ENCODE measurements at regions not wholly inside any gene's neighbourhood (a gene's known extent, or its start where the extent isn't known, plus 50 kb on each side); places are given as distances from the start of the nearest gene placed in this dataset.
"Not testable (repeated sequence)": the region's sequence is repeated elsewhere in the genome, so short reads cannot be mapped to it uniquely, and the experiment has no call there.

DNA sequence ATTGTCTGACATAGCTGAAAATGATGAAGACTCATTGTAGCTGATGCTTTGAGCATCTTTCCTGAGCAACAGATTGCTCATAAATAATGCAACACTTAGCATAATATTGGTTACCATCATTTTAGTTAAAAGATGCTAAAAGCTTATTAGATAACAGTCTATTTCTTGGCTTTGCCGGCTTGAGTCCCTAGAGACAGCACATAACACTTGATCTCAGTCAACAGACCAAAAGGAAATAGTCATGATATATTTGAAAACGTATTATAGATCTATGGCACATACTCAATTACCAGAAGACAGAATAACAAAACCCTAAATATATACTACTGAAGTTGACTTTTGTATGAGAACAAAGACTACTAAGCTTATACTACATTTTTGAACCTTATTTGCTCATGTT, 846.7 kb upstream of the EPHA5 start:
- DNase-seq, result no peak

DNA sequence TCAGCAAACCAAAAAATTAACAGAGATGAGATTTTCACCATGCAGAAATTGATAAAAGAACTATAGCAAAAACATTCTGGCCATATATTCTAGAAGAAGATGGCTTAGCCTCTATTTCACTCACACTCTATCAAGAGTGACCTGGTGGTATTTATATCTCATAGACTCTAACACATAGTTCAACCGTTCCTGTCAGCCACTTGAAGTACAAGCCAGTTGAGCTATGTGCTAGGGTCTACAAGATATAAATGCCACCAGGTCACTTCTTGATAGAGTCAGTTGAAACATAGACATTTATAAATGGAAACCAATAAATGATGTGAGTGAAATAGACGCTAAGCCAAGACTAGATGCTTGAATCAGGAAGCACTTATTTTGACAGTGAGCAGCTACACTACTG, 836.7 kb upstream of the EPHA5 start:
- no peak for DNase-seq

DNA sequence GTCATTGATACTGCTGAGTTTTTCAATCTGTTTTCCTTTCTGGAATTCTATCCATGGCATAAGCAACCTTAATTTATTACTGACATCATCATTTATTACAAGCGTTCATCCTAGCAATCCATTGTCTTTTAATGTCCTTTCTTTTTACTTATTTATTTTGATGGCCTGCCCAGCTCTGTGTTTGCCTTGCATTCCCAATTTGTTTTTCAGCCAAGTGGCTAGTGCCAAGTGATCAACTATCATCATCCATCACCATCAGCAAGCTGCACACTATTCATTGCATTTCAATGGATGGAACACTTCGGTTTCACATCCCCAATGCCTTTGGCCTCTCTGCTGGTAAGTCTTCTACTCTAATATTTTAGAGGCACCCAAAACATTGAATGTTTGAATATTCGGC, 831.7 kb upstream of the EPHA5 start:
- no peak for DNase-seq

DNA sequence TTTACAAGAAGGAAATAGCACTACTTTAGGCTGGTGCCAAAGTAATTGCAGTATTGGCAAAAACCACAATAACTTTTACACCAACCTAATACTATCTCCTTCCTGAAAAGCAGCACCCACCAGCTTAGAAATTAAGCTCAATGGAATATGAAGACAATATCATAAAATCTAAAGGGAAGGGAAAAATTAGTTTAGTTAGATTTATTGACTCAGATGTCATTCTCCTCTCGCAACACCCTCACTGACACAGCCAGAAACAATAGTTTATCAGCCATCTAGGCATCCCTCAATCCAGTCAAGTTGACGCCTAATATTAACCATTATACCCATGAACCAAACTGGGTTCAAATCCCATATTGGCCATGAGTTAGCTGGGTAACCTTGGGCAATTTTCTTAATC, 820.4 kb upstream of the EPHA5 start:
- DNase-seq, result no peak

DNA sequence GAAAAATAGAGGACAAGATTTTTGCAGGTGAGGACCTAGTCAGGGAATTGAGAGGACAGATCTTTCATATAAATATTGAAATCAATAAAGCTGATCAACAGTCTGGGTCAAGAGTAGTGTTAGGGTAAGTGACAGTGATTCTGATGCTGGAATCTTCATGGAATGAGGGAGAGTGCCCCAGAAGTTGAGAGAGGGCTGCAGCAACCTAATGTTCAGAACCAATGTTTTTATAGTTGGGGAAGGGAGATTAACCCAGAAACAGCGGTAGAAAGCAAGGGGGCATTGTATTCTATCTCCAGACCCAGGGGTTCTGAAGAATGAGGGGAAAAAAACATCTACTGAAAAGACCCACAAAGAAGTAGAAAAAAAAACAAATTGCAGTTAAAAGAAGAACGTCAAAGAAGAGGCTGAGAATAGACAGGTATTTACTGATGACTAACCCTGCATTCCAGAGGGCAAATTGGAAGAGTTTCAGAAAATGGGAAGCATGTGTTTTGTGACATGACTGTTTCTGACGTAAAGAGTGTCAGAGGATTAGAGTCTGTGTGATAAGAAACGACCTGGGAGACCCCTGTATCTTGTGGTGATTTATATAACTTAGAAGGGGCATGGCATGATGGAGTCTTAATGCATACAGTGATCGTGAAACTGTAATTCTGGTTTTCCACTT, 819.6 kb upstream of the EPHA5 start:
- DNase-seq, result no peak

DNA sequence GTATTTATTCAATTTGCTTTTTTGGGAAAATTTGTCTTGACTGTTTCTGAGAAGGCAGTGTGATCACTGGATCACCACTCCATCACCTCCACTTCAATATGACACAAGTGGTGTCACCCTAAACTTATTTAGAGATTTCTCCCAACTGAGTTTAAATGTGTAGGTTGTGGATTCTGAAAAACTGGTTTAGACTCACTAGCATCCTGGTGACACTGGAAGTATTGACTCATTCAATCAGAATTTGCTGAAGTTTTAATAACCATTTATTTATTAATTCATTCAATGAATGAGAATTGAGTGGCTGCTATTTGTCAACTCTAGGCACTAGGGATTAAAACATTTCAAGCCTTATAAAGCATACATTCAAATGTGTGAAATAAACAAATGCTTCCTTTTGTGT, 819.1 kb upstream of the EPHA5 start:
- no peak for DNase-seq

DNA sequence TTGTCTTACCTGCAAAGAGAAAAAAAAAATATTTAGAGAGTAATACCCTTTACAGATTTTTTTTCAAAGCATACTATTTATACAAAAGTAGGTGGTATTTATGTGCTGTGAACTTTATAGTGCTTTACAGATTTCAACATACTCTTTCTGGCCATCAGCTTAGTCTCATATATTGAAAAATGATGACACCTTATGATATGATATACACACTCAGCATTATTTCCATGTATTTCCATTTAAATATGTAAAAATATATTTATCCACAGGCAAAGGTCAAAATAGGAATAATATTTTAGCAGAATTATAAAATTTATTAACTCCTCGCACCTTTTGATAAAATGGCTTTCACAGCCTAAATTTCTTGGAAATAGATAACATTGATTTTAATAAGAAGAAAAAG, 815.8 kb upstream of the EPHA5 start:
- DNase-seq, result no peak

DNA sequence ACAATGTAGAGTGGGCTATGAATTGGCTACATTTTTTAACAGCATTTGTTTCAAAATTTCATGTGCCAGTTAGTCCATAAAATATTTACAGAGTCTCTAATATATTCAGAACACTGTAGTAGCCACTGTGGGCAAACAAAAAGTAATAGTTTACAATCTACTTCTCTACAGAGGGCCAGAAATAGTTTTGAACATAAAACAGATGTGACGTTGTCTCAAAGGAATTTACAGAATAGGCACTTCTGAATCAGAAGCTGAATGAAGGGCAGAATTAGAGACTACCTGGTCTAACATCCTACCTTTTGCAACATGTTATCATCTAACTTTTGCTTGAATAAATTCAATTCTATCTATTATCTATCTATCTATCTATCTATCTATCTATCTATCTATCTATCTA, 811.9 kb upstream of the EPHA5 start:
- no peak for DNase-seq

DNA sequence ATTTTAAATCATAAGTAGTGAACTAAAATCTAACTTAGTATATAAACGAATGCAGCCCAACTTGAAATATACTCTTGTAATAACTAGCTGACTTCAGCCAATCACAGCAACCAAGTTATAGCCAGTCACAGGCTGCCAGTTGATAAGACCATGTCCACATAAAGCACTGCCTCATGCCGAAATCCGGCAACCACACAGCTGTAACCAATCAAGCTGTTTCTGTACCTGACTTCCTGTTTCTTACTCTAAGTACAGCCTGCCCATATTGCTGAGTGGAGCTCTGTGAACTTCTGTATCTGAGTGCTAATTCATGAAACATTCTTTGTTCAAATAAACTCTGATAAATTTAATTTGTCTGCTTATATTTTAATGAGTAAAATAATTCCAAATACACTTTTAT, 805.3 kb upstream of the EPHA5 start:
- no peak for DNase-seq

DNA sequence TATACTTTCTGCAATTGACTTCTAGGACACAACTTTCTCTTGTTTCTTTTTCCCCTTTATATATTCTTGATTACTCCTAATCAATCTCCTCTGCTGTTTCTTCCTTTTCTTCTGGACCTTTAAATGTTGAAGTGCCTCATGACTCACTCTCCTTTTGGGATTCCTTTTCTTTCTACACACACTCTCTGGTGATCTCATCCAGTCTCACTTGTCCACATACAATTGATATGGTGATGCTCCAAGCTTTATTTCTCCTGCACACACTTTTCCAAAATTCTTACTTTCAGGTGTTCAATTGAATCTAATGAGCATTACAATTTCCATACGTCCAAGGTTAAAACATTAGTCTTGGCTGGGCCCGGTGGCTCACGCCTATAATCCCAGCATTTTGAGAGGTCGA, 794.8 kb upstream of the EPHA5 start:
- DNase-seq, result no peak

DNA sequence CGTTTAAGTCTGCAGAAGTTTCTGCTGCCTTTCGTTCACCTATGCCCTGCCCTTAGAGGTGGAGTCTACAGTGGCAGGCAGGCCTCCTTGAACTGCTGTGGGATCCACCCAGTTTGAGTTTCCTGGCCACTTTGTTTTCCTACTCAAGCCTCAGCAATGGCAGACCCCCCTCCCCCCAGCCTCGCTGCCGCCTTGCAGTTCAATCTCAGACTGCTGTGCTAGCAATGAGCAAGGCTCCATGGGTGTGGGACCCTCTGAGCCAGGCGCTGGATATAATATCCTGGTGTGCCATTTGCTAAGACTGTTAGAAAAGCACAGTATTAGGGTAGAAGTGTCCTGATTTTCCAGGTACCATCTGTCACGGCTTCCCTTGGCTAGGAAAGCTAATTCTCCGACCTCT, 792.6 kb upstream of the EPHA5 start:
- DNase-seq, result not testable (repeated sequence)

DNA sequence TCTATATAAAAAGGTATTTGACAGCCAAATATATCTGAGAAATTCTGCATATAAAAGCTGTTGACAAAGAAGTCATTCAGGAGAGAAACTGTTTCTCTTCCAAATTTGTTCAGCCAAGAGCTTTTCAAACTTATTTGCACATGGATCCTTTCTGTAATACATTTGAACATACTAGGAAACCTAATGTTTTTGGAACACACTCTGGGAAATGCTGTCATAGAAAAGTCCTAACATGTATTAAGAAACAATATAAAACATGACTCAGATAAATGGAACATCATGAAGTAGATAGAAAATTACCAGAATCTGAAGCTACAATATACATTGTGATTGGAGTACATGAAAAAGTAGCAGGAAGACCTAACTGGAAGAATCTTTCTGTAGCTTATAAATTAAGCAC, 781.5 kb upstream of the EPHA5 start:
- DNase-seq, result no peak

DNA sequence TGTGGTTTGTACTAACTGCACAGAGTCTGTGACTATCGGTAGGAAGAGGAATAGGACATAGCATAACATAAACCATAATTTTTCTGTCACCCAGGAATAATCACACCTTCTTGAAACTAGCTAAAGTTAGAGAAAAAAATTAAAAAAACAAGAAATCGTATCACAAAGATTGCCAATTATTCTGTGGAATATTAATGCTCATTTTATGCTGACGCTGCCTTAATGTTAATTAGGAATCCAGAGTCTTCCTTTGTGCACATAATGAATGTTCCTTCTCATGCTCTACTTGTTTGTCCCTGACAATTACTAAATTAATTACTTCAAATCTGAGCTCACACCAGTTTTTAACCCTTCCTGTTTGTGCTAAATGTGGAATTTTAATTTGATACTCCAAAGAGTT, 772.7 kb upstream of the EPHA5 start:
- DNase-seq, result no peak

DNA sequence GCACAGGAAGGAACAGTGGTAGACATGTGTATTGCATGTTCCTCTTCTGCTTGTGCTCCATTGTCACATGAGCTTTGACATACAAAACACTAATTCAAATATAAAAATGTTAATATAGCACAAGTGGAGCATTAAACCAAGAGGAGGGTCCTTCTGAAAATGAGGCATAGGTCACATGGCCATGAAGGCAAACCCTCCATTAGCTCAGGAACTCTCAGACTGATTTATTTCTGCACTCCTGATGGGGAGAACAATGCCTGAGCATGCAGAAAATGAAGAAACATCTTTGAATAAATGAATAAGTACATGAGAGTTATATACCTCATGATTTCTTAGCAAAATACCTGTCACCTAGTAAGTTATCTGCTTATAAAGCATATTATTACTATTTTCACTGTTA, 769.2 kb upstream of the EPHA5 start:
- no peak for DNase-seq

DNA sequence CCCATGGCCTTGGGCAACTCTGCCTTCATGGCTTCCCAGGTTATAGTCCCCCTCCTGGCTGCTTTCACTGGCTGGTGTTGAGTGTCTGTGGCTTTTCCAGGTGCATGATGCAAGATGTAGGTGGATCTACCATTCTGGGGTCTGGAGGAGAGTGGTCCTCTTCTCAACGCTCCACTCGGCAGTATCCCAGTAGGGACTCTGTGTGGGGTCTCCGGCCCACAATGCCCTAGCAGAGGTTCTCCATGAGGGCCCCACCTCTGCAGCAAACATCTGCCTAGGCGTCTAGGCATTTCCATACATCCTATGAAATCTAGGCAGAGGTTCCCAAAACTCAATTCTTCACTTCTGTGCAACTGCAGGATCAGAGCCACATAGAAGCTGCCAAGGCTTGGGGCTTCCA, 763.4 kb upstream of the EPHA5 start:
- no peak for DNase-seq

DNA sequence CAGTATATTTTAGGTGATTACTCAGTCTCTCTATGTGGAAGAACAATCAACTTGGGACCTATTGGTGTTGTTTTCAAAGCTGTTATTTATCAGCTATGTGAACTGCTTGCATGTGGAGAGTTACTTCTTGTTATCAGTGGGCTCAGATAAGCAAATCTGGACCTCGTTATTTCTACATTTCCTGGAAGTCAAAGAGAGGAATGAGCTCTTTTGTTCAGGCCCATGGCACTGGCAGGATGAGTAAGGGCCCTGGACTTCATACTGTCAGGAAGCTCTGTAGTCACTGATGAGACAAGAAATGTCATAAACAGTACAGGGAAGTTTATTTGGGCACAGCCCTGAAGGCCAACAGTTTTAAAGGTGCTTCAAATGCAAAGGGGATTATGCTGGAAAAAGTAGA, 760.6 kb upstream of the EPHA5 start:
- no peak for DNase-seq

DNA sequence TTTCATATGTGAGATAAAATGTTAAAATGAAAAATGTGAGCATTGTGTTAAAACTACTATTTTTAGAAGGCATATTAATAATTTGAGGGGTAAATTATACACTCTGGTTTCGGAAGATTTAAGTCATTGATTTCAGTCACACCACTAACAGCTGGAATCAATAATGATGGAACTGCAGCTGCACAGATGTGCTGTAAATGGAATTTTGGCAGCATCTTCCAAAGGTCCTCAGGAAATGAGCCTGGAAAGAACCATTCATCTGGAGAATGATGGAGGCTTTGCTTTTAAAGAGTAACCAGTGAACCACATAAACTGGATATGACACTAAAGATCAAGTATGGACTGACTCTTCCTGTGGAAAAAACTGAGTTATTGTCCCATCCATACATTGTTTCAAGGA, 759.0 kb upstream of the EPHA5 start:
- DNase-seq, result no peak

DNA sequence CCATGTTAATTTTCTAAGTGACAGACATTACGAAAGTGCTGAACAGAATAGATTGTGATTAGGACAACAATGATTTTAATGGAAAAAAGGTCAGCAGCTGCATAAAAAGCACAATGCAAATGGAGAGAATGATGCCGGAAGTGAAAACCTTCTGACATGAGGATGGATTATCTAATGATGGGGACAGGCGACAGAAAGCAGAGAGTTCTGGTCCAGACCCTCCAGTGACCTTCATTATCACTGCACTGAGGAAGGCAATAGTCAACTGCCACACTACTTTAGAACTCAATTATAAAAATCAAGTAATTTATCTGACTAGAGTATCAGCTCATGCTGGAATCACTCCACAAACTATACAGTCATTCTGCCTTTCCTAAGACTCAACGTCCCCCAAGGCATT, 746.1 kb upstream of the EPHA5 start:
- DNase-seq, result no peak

DNA sequence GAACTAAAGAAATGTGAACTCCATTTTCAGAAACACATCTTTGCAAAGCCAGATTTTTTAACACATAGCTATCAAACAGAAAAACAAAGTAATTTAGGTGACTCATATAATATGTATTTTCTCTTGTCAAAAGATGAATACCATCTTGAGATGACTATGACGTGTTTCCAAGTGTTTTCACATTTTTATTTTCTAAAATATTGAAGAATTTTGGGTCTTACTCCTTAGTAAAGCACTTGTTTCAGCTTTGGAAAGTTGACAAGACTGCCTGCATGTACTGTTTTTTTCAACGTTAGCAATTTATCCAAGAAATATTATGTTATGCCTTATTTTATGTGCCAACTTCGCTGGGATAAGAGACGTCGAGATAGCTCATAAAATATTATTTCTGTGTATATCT, 733.9 kb upstream of the EPHA5 start:
- no peak for DNase-seq

DNA sequence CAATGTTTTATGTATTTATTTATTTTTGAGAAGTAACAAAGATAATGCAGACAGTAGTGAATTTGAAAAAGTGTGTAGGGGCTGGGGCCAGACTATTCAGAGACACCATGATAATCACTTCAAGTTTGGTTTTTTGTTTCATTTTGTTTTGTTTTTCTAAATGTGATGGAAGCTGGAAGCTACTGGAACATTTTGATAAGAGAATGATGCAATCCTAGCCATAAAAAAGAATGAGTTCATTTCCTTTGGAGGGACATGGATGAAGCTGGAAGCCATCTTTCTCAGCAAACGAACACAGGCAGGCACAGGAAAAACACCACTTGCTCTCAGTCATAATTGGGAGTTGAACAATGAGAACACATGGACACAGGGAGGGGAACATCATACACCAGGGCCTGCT, 706.6 kb upstream of the EPHA5 start:
- DNase-seq, result no peak

DNA sequence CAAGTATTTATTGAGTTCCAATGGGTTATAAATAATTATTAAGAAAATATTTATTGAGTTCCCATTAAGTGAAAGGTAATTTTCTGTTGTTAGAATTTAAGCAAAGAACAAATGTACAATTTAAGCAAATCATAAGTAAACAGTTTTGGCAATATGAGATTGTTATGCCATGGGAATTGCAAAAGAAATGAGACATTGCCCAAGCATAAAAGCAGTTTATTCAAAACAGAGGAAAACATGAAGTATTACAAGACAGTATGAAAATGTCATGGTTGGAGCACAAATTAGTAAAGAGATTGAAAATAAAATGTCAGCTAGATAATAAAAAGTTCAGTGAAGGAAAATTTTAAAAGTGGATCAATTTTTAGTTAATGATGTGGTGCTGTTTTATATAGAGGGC, 706.1 kb upstream of the EPHA5 start:
- no peak for DNase-seq

DNA sequence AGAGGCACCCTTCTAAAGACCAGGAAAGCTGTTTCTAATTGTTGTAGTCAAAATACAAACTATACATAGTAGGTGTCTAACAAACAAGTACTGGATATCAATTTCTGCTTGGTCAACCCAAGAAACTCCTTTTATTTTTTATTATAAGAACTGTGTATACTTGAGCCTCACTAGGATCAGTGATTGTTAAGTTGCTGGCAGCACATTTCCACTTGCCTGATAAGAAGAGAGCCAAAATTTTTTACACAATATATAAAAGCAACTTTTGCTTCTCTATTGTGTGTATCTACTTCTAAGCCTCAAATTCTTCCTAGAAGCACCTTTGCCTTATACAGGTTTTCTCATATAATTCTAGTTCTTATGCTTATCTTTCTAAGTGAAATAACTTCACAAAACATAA, 703.0 kb upstream of the EPHA5 start:
- DNase-seq, result no peak

DNA sequence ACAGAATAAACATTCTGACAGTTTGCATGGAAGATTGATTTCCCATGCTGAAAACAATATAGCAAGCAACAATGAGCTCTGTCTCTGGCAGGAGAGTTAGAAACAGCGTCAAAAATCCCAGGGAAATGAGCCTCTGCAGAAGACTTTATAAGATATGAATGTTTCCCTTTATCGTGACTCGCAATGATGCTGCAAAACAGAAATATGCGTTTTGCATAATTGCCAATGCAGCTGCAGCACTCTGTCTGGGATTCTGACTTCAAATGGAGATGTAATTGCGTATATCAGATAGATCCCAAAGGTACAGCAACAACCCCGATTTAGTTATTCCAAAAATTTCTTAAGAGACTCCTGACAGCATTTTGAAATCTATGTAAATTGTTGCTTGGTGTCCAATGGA, 702.4 kb upstream of the EPHA5 start:
- DNase-seq, result no peak

DNA sequence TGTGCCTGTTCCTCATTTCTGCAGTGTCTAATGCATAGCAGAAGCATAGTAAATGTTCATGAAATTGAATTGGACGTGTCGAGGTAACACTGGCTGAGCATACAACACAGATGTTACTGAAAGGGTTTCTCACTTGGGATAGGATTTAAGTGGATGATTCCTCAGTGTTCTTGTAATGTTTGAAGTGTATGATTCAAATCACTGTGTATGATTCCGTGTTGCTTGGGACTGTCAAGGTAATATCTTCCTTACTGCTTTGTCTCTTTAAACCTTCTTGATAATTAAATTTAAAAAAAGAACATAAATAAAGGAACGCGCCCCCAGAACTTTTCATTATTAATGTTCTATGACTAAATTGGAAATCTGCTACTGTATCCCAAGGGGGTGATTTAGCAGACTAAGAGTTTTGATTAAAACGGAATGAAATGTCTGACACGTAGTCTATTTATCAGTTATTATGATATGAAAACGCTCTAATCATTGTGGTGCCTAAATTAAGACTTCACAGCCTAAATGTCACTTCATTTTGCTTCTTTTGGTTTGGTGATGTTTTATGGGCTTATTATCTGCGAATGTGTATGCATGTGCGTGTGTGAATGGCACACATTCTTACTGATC, 696.9 kb upstream of the EPHA5 start:
- DNase-seq, result no peak

DNA sequence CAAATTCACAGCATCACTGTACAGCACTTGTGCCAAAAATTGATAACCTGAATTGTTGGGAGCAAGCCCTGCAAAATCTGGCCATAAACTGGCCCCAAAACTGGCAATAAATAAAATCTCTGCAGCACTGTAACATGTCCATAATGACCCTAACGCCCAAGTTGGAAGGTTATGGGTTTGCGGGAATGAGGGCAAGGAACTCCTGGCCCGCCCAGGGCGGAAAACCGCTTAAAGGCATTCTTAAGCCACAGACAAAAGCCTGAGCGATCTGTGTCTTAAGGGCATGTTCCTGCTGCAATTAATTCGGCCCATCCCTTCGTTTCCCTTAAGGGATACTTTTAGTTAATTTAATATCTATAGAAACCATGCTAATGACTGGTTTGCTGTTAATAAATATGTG, 690.1 kb upstream of the EPHA5 start:
- DNase-seq, result not testable (repeated sequence)
